IMR-90 (cell line): ENCODE measurements at regions not wholly inside any gene's neighbourhood (a gene's known extent, or its start where the extent isn't known, plus 50 kb on each side); places are given as distances from the start of the nearest gene placed in this dataset.

Experiments used
- ATAC-seq: fragments of 200-7000 bp; cut with Tn5 transposase; 2 replicates; pipeline ENCODE4 v1.9.1; 2020; ENCODE audit warnings: low read depth, mild to moderate bottlenecking, moderate library complexity
- BruUV-seq: library from RNA; stranded (reverse); fragments of 400-500 nt; replicated peaks from 2 replicates; lab custom pipeline; 2021; lab: Mats Ljungman, UMichigan
- CTCF ChIA-PET: fragments of 300-600 bp; formaldehyde crosslinking; extraction: SDS; loops from one replicate; lab custom pipeline; 2021; ENCODE audit warnings: antibody characterized with exemption; lab: Yijun Ruan, JAX
- POLR2A ChIA-PET: fragments of 300-600 bp; sonication (Branson Sonifier 250); formaldehyde crosslinking; loops from one replicate; lab custom pipeline; 2022; ENCODE audit warnings: antibody characterized with exemption; ENCODE audit not compliant: unreplicated experiment; lab: Charles Lee
- DNase-seq: peaks from one replicate; pipeline ENCODE4 v3.0.0; 2013
- H2AFZ ChIP-seq: replicated peaks from 2 replicates; pipeline ENCODE3; 2013; ENCODE audit warnings: low read length, mild to moderate bottlenecking; ENCODE audit not compliant: poor library complexity
- H2AK5ac ChIP-seq: 2 replicates; pipeline ENCODE4 v1.6.1; 2013; ENCODE audit warnings: low read depth, low read length, inconsistent platforms
- H2AK9ac ChIP-seq: replicated peaks from 2 replicates; pipeline ENCODE3; 2013; ENCODE audit warnings: mild to moderate bottlenecking, low read depth, low read length, moderate library complexity; ENCODE audit not compliant: poor library complexity
- H2BK120ac ChIP-seq: 2 replicates; pipeline ENCODE4 v1.6.1; 2013; ENCODE audit warnings: low read depth, low read length, inconsistent platforms
- H2BK15ac ChIP-seq: 3 replicates; pipeline ENCODE4 v1.6.1; 2013; ENCODE audit warnings: low read depth, low read length, inconsistent platforms
- H2BK20ac ChIP-seq: 2 replicates; pipeline ENCODE4 v1.6.1; 2013; ENCODE audit warnings: low read depth, mild to moderate bottlenecking, inconsistent platforms, low read length, moderate library complexity
- H2BK5ac ChIP-seq: 2 replicates; pipeline ENCODE4 v1.6.1; 2013; ENCODE audit warnings: mild to moderate bottlenecking, low read depth, low read length, inconsistent platforms; ENCODE audit not compliant: poor library complexity, severe bottlenecking
- H3K14ac ChIP-seq: replicated peaks from 2 replicates; pipeline ENCODE4 v1.6.1; 2013; ENCODE audit warnings: low read depth, low read length, inconsistent platforms
- H3K18ac ChIP-seq: 2 replicates; pipeline ENCODE4 v1.6.1; 2013; ENCODE audit warnings: low read depth, low read length, control low read depth
- H3K23ac ChIP-seq: 2 replicates; pipeline ENCODE4 v1.6.1; 2013; ENCODE audit warnings: low read depth, low read length, inconsistent platforms
- H3K27ac ChIP-seq: 2 replicates; pipeline ENCODE4 v1.5.1; 2013; ENCODE audit warnings: mild to moderate bottlenecking, control low read depth, low read length; ENCODE audit not compliant: insufficient read depth
- H3K27me3 ChIP-seq: 2 replicates; pipeline ENCODE4 v1.6.1; 2013; ENCODE audit warnings: low read length; ENCODE audit not compliant: control insufficient read depth, insufficient read depth
- H3K36me3 ChIP-seq: 2 replicates; pipeline ENCODE4 v1.6.1; 2013; ENCODE audit warnings: low read length, mixed read lengths; ENCODE audit not compliant: control insufficient read depth, insufficient read depth
- H3K4ac ChIP-seq: 2 replicates; pipeline ENCODE4 v1.6.1; 2013; ENCODE audit warnings: low read depth, low read length, inconsistent platforms
- H3K4me1 ChIP-seq: 2 replicates; pipeline ENCODE4 v1.6.1; 2013; ENCODE audit warnings: low read length, mixed read lengths; ENCODE audit not compliant: control insufficient read depth, insufficient read depth
- H3K4me2 ChIP-seq: 2 replicates; pipeline ENCODE4 v1.6.1; 2013; ENCODE audit warnings: low read depth, mild to moderate bottlenecking, control low read depth, low read length, moderate library complexity
- H3K4me3 ChIP-seq: 2 replicates; pipeline ENCODE4 v1.5.1; 2013; ENCODE audit warnings: low read depth, mild to moderate bottlenecking, control low read depth, low read length, moderate library complexity; ENCODE audit not compliant: insufficient read depth
- H3K56ac ChIP-seq: 2 replicates; pipeline ENCODE4 v1.6.1; 2013; ENCODE audit warnings: low read length, inconsistent platforms; ENCODE audit not compliant: insufficient read depth; ENCODE audit errors: extremely low read depth
- H3K79me1 ChIP-seq, 2 experiments: 2 replicates each; pipeline ENCODE4 v1.6.1; 2013; ENCODE audit warnings: low read length in 2 of 2, inconsistent platforms in 1 of 2, low read depth in 1 of 2
- H3K9ac ChIP-seq: 2 replicates; pipeline ENCODE4 v1.6.1; 2013; ENCODE audit warnings: low read depth, low read length, control low read depth
- H3K9me1 ChIP-seq: 2 replicates; pipeline ENCODE4 v1.6.1; 2013; ENCODE audit warnings: low read length, inconsistent platforms; ENCODE audit not compliant: insufficient read depth
- H3K9me3 ChIP-seq: 2 replicates; pipeline ENCODE4 v1.6.1; 2013; ENCODE audit warnings: low read length; ENCODE audit not compliant: control insufficient read depth, insufficient read depth
- H4K20me1 ChIP-seq: 2 replicates; pipeline ENCODE4 v1.6.1; 2013; ENCODE audit warnings: low read length, inconsistent platforms; ENCODE audit not compliant: insufficient read depth
- H4K5ac ChIP-seq: 2 replicates; pipeline ENCODE4 v1.6.1; 2013; ENCODE audit warnings: mild to moderate bottlenecking, low read depth, low read length, control low read depth
- H4K8ac ChIP-seq, 2 experiments: 2 replicates each; pipeline ENCODE4 v1.6.1; 2013; ENCODE audit warnings: low read depth in 2 of 2, low read length in 2 of 2, control low read depth in 1 of 2, inconsistent platforms in 1 of 2
- H4K91ac ChIP-seq: 2 replicates; pipeline ENCODE4 v1.6.1; 2013; ENCODE audit warnings: low read depth, low read length, inconsistent platforms; ENCODE audit not compliant: insufficient read depth
- CTCF ChIP-seq: conservative IDR thresholded peaks from 2 replicates; pipeline ENCODE4 v1.5.1; 2012; ENCODE audit warnings: mild to moderate bottlenecking, low read depth, low read length, improper control_type of control experiment
- MAZ ChIP-seq: IDR thresholded peaks from 2 replicates; pipeline ENCODE4 v1.6.1; 2012; ENCODE audit warnings: low read depth, mild to moderate bottlenecking, low read length, improper control_type of control experiment, moderate library complexity, borderline replicate concordance
- RCOR1 ChIP-seq: IDR thresholded peaks from 2 replicates; pipeline ENCODE4 v1.6.1; 2012; ENCODE audit warnings: mild to moderate bottlenecking, low read length, improper control_type of control experiment; ENCODE audit not compliant: insufficient replicate concordance
- SMC3 ChIP-seq: fragments of 150-350 bp; IDR thresholded peaks from 2 replicates; pipeline ENCODE4 v1.6.1; 2016; ENCODE audit warnings: low read depth, mild to moderate bottlenecking, antibody characterized with exemption, low read length, moderate library complexity
- WGBS, 2 experiments: methylation state at CpG; one replicate each; pipeline versions ENCODE4 v1.1.5 to v1.1.7; 2013; ENCODE audit warnings: missing lambda C conversion rate in 2 of 2; ENCODE audit not compliant: insufficient read length in 1 of 2; ENCODE audit errors: extremely low coverage in 2 of 2; 5-methylcytosine and 5-hydroxymethylcytosine counted together
- dilution Hi-C: fragments of 300-500 bp; cut with HindIII; formaldehyde crosslinking; loops from one replicate; pipeline ENCODE4 v1.14.3; 2018; ENCODE audit warnings: low sequenced_read_pairs; ENCODE audit not compliant: unreplicated experiment
- in situ Hi-C: fragments of 300-500 bp; cut with MboI; formaldehyde crosslinking; loops from 3 replicates; pipeline ENCODE4 v1.14.3; 2019; ENCODE audit warnings: low sequenced_read_pairs, inconsistent platforms, mixed read lengths
- intact Hi-C: fragments of 100-400 bp; cut with micrococcal nuclease; formaldehyde crosslinking; loops from 2 replicates; pipeline ENCODE4 v1.10.0; 2022

DNA sequence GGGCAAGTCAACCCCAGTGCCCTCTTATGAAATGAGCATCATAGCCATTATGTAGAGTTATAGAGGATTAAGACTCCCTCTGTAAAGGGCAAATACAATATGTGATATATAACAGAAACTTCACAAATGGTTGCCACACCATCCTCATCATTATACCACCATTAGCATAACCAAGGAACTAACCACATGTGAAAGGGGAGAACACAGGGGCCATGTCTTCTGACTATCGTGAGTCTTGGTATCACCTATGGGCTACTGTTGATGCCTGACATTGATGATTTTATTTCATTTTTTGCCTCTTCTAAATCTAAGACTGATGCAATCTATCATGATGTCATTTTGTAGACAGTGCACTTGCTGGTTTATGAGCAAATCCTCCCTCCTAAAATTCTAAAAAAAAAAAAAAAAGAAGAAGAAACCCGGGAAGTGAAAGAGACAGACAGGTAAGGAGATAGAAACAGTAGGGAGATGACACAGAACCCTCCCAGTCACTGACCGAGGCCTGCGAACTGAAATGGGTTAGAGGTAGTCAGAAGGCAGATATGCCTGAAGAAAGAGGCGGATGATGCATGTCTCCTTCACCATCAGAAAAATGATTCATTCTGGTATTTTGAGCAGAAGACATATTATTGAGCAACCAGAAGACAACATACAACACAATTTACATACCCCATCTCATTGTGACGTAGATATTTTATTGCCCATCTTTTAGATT is 266.0 kb downstream of the DMAC1 start:
- CTCF ChIA-PET, result interaction anchor here (1.5 to 1.8 kb wide), 2 partner anchors 260 to 481 kb away, joined by 4 to 8 read pairs; no protein-coding TSS in a partner anchor
- H2BK15ac ChIP-seq, result no peak overlapping the region
- no TSS peak for BruUV-seq

More for the DNA sequence above, 266.0 kb downstream of the DMAC1 start:
- Histone ChIP-seq H3K9ac (no peak overlapping the region), H4K5ac (no peak overlapping the region), H3K4me1 (no peaks in the 10 kb centered on the region), H3K9me3 (no peaks in the 10 kb centered on the region), H2BK5ac (no peak overlapping the region), H3K4me3 (no peak overlapping the region), H4K91ac (no peak overlapping the region), H2AK9ac (no peak overlapping the region), H3K36me3 (no peaks in the 10 kb centered on the region), H3K18ac (no peak overlapping the region), H3K79me1 (no peaks in the 10 kb centered on the region), H3K4me2 (no peak overlapping the region), H3K4ac (no peak overlapping the region), H3K14ac (no peak overlapping the region), H2BK120ac (no peak overlapping the region), H2AFZ (no peak overlapping the region), H3K23ac (no peak overlapping the region), H2BK20ac (no peak overlapping the region), H2AK5ac (no peak overlapping the region), H4K8ac (no peak overlapping the region), H3K27me3 (no peaks in the 10 kb centered on the region), H3K9me1 (no peaks in the 10 kb centered on the region), H3K56ac (no peak overlapping the region), H3K27ac (no peak overlapping the region), H4K20me1 (no peaks in the 10 kb centered on the region)
- dilution Hi-C loops, result no loop called here
- ATAC-seq (no peak), DNase-seq (no peak)
- POLR2A ChIA-PET, result no interaction called here
- in situ Hi-C loops, result loop anchor here (10.0 kb wide), 2 partner anchors 479 to 629 kb away; no protein-coding TSS in a partner anchor
- TF ChIP-seq RCOR1 (no peak), CTCF (no peak), MAZ (no peak), SMC3 (no peak)
- intact Hi-C loops, result no loop called here
- WGBS, 2 experiments, result no CpG with 5 or more reads among the region's 6 CpGs
